ES-I3 (cell line): ENCODE measurements at regions not wholly inside any gene's neighbourhood (a gene's known extent, or its start where the extent isn't known, plus 50 kb on each side); places are given as distances from the start of the nearest gene placed in this dataset.

ENCODE experiments used
- H3K36me3 ChIP-seq: 2 replicates; pipeline ENCODE4 v1.6.1; 2013; ENCODE audit warnings: mild to moderate bottlenecking, low read length, control low read depth, moderate library complexity; ENCODE audit not compliant: insufficient read depth
- H3K4me1 ChIP-seq: 2 replicates; pipeline ENCODE4 v1.6.1; 2013; ENCODE audit warnings: mild to moderate bottlenecking, control low read depth, low read length; ENCODE audit not compliant: insufficient read depth
- H3K9ac ChIP-seq: 2 replicates; pipeline ENCODE4 v1.6.1; 2013; ENCODE audit warnings: low read depth, mild to moderate bottlenecking, low read length, moderate library complexity
- H3K9me3 ChIP-seq: 2 replicates; pipeline ENCODE4 v1.6.1; 2013; ENCODE audit warnings: mild to moderate bottlenecking, low read length, moderate library complexity; ENCODE audit not compliant: control insufficient read depth, insufficient read depth

GRCh38 chr6:113690281-113691259 lies 166.6 kb upstream of the MARCKS start:
- no peaks in the 10 kb centered on the region for H3K9me3 ChIP-seq
- no peaks in the 10 kb centered on the region; the same call in 1 of the 2 replicates for H3K4me1 ChIP-seq
- no peak overlapping the region for H3K9ac ChIP-seq
- H3K36me3 ChIP-seq, result no peaks in the 10 kb centered on the region

- H3K4me1 ChIP-seq, result no peaks in the 10 kb centered on the region; the same call in 1 of the 2 replicates
- no peak overlapping the region for H3K9ac ChIP-seq
- H3K9me3 ChIP-seq, result no peaks in the 10 kb centered on the region
- H3K36me3 ChIP-seq, result no peaks in the 10 kb centered on the region
Observed at GRCh38 chr6:113691260-113691656, 165.9 kb upstream of the MARCKS start.

GRCh38 chr6:113693851-113694250 lies 163.3 kb upstream of the MARCKS start:
- Histone ChIP-seq H3K36me3 (no peaks in the 10 kb centered on the region), H3K9me3 (no peaks in the 10 kb centered on the region), H3K4me1 (peaks cover 7% of the 10 kb centered on the region), H3K9ac (no peak overlapping the region)

- H3K4me1 ChIP-seq, result peaks cover 7% of the 10 kb centered on the region
- no peaks in the 10 kb centered on the region for H3K9me3 ChIP-seq
- no peaks in the 10 kb centered on the region for H3K36me3 ChIP-seq
- no peak overlapping the region for H3K9ac ChIP-seq
Observed at GRCh38 chr6:113694278-113695077, 162.7 kb upstream of the MARCKS start.

- H3K36me3 ChIP-seq, result no peaks in the 10 kb centered on the region
- peaks cover 7% of the 10 kb centered on the region for H3K4me1 ChIP-seq
- H3K9ac ChIP-seq, result no peak overlapping the region
- no peaks in the 10 kb centered on the region for H3K9me3 ChIP-seq
Observed at GRCh38 chr6:113695516-113695915, 161.6 kb upstream of the MARCKS start.

GRCh38 chr6:113696960-113697359 lies 160.2 kb upstream of the MARCKS start:
- H3K36me3 ChIP-seq, result no peaks in the 10 kb centered on the region
- no peaks in the 10 kb centered on the region for H3K9me3 ChIP-seq
- H3K4me1 ChIP-seq, result peaks cover 7% of the 10 kb centered on the region
- H3K9ac ChIP-seq, result no peak overlapping the region

GRCh38 chr6:113697632-113698410 lies 159.3 kb upstream of the MARCKS start:
- no peak overlapping the region for H3K9ac ChIP-seq
- H3K9me3 ChIP-seq, result no peaks in the 10 kb centered on the region
- H3K36me3 ChIP-seq, result no peaks in the 10 kb centered on the region
- peaks cover 7% of the 10 kb centered on the region for H3K4me1 ChIP-seq

GRCh38 chr6:113699239-113699638 lies 157.9 kb upstream of the MARCKS start:
- H3K9me3 ChIP-seq, result no peaks in the 10 kb centered on the region
- H3K4me1 ChIP-seq, result peaks cover 7% of the 10 kb centered on the region
- no peaks in the 10 kb centered on the region for H3K36me3 ChIP-seq
- H3K9ac ChIP-seq, result no peak overlapping the region

- no peak overlapping the region for H3K9ac ChIP-seq
- H3K9me3 ChIP-seq, result no peaks in the 10 kb centered on the region
- peaks cover 10% of the 10 kb centered on the region; the same call in 1 of the 2 replicates for H3K4me1 ChIP-seq
- no peaks in the 10 kb centered on the region for H3K36me3 ChIP-seq
Observed at GRCh38 chr6:113701552-113702254, 155.4 kb upstream of the MARCKS start.

GRCh38 chr6:113707194-113707593 lies 150.0 kb upstream of the MARCKS start:
- H3K36me3 ChIP-seq, result no peaks in the 10 kb centered on the region
- no peak overlapping the region for H3K9ac ChIP-seq
- H3K4me1 ChIP-seq, result peaks cover 7% of the 10 kb centered on the region; the same call in 1 of the 2 replicates
- H3K9me3 ChIP-seq, result no peaks in the 10 kb centered on the region

- Histone ChIP-seq H3K9me3 (no peaks in the 10 kb centered on the region), H3K36me3 (no peaks in the 10 kb centered on the region), H3K9ac (no peak overlapping the region), H3K4me1 (peaks cover 7% of the 10 kb centered on the region; the same call in 1 of the 2 replicates)
Observed at GRCh38 chr6:113709936-113710509, 147.1 kb upstream of the MARCKS start.

- Histone ChIP-seq H3K9me3 (no peaks in the 10 kb centered on the region), H3K36me3 (no peaks in the 10 kb centered on the region), H3K9ac (no peak overlapping the region), H3K4me1 (no peaks in the 10 kb centered on the region)
Observed at GRCh38 chr6:113713665-113714064, 143.5 kb upstream of the MARCKS start.

GRCh38 chr6:113718588-113718987 lies 138.6 kb upstream of the MARCKS start:
- no peaks in the 10 kb centered on the region for H3K9me3 ChIP-seq
- no peak overlapping the region for H3K9ac ChIP-seq
- no peaks in the 10 kb centered on the region for H3K36me3 ChIP-seq
- no peaks in the 10 kb centered on the region for H3K4me1 ChIP-seq
